DND-41 (cell line): ENCODE measurements at regions not wholly inside any gene's neighbourhood (a gene's known extent, or its start where the extent isn't known, plus 50 kb on each side); places are given as distances from the start of the nearest gene placed in this dataset.

Source experiments
- ATAC-seq: fragments of 200-7000 bp; cut with Tn5 transposase; 3 replicates; pipeline ENCODE4 v1.9.1; 2021; ENCODE audit warnings: low read depth; ENCODE audit not compliant: insufficient read depth
- DNase-seq: peaks from one replicate; pipeline ENCODE4 v3.0.0-alpha.2; 2020
- H2AFZ ChIP-seq: 2 replicates; pipeline ENCODE4 v1.6.0; 2012; ENCODE audit warnings: low read depth, low read length
- H3K27ac ChIP-seq: 2 replicates; pipeline ENCODE4 v1.5.1; 2012; ENCODE audit warnings: low read length, inconsistent platforms
- H3K27me3 ChIP-seq: fragments of 200-600 bp; sonication (generic); 2 replicates; pipeline ENCODE4 v1.6.0; 2012; ENCODE audit warnings: low read length, mild to moderate bottlenecking, inconsistent platforms; ENCODE audit not compliant: insufficient read depth, poor library complexity
- H3K36me3 ChIP-seq: 2 replicates; pipeline ENCODE4 v1.5.1; 2012; ENCODE audit warnings: low read length, inconsistent platforms; ENCODE audit not compliant: insufficient read depth
- H3K4me1 ChIP-seq: 2 replicates; pipeline ENCODE4 v1.5.1; 2012; ENCODE audit warnings: mild to moderate bottlenecking, low read length; ENCODE audit not compliant: insufficient read depth
- H3K4me2 ChIP-seq: 2 replicates; pipeline ENCODE4 v1.6.0; 2012; ENCODE audit warnings: mild to moderate bottlenecking, moderate library complexity, low read length, inconsistent platforms; ENCODE audit not compliant: insufficient read depth
- H3K4me3 ChIP-seq, 2 experiments: fragments of 200-600 bp in 1 of 2; shearing (Covaris generic) in 1 of 2; 2 replicates each; pipeline ENCODE4 v1.5.1; 2012 to 2016; ENCODE audit warnings: inconsistent platforms in 2 of 2, low read length in 2 of 2, mild to moderate bottlenecking in 2 of 2, low read depth in 1 of 2, moderate library complexity in 1 of 2
- H3K79me2 ChIP-seq: 2 replicates; pipeline ENCODE4 v1.6.0; 2012; ENCODE audit warnings: low read length, inconsistent platforms; ENCODE audit not compliant: insufficient read depth
- H3K9ac ChIP-seq: 2 replicates; pipeline ENCODE4 v1.6.0; 2012; ENCODE audit warnings: low read depth, mild to moderate bottlenecking, inconsistent platforms, low read length, moderate library complexity
- H3K9me3 ChIP-seq: 2 replicates; pipeline ENCODE4 v1.5.1; 2012; ENCODE audit warnings: low read length, moderate library complexity, mild to moderate bottlenecking, inconsistent platforms; ENCODE audit not compliant: insufficient read depth, severe bottlenecking
- H4K20me1 ChIP-seq: 2 replicates; pipeline ENCODE4 v1.6.0; 2012; ENCODE audit warnings: low read length; ENCODE audit not compliant: insufficient read depth
- CTCF ChIP-seq: IDR thresholded peaks from 2 replicates; pipeline ENCODE4 v1.5.1; 2012; ENCODE audit warnings: borderline replicate concordance, low read length, moderate library complexity, mild to moderate bottlenecking; ENCODE audit not compliant: poor library complexity, severe bottlenecking; ENCODE audit errors: extremely low read depth
- EZH2 ChIP-seq: IDR thresholded peaks from 3 replicates; pipeline ENCODE4 v1.6.1; 2012; ENCODE audit warnings: borderline replicate concordance, low read depth, mild to moderate bottlenecking, moderate library complexity, low read length, inconsistent platforms; ENCODE audit not compliant: severe bottlenecking

- H3K36me3 ChIP-seq: no peaks in the 10 kb centered on the region
- H3K27me3 ChIP-seq: no peaks in the 10 kb centered on the region
- H3K27ac ChIP-seq: peak overlapping the region; percentile 24; the same call in 1 of the 2 replicates
- H3K4me1 ChIP-seq: peaks cover 33% of the 10 kb centered on the region
- no peak overlapping the region for H3K9ac ChIP-seq
- DNase-seq: no peak
- peak overlapping the region; percentile 49; the same call in 1 of the 2 replicates for H3K4me2 ChIP-seq
- TF ChIP-seq CTCF: no peak
- TF ChIP-seq EZH2: no peak
- no peak overlapping the region for H3K4me3 ChIP-seq
- no peak overlapping the region for H2AFZ ChIP-seq
- ATAC-seq: no peak
- peaks cover 33% of the 10 kb centered on the region for H4K20me1 ChIP-seq
- no peaks in the 10 kb centered on the region for H3K9me3 ChIP-seq
- H3K79me2 ChIP-seq: no peaks in the 10 kb centered on the region
These were observed 93.8 kb upstream of the RUNX3 start for GRCh38 chr1:25023826-25024225.

- Histone ChIP-seq H3K4me3 (peak overlapping the region in 1 of 2 experiments; percentile 11; a peak in 1 of 4 replicates), H4K20me1 (peaks cover 33% of the 10 kb centered on the region), H3K9me3 (no peaks in the 10 kb centered on the region), H3K9ac (0 out of 2 replicates have a peak overlapping the region, but pooled peaks have one; percentile 0), H3K4me1 (peaks cover 33% of the 10 kb centered on the region), H3K79me2 (no peaks in the 10 kb centered on the region), H3K4me2 (peak overlapping the region; percentile 49), H2AFZ (no peak overlapping the region), H3K27ac (peak overlapping the region; percentile 71), H3K36me3 (no peaks in the 10 kb centered on the region), H3K27me3 (no peaks in the 10 kb centered on the region)
- TF ChIP-seq EZH2: no peak
- ATAC-seq: no peak
- DNase-seq: no peak
These were observed 93.1 kb upstream of the RUNX3 start for GRCh38 chr1:25023190-25023578.

GRCh38 chr1:25022361-25023189 lies 92.5 kb upstream of the RUNX3 start:
- peaks cover 33% of the 10 kb centered on the region for H4K20me1 ChIP-seq
- peak; percentile 84 for ATAC-seq
- H2AFZ ChIP-seq: no peak overlapping the region
- peak overlapping the region in 1 of 2 experiments; percentile 11; a peak in 1 of 4 replicates for H3K4me3 ChIP-seq
- H3K79me2 ChIP-seq: no peaks in the 10 kb centered on the region
- H3K9me3 ChIP-seq: no peaks in the 10 kb centered on the region
- DNase-seq: peak; percentile 93
- peak overlapping the region; percentile 49 for H3K4me2 ChIP-seq
- H3K36me3 ChIP-seq: no peaks in the 10 kb centered on the region
- peak overlapping the region; percentile 71 for H3K27ac ChIP-seq
- H3K9ac ChIP-seq: peak overlapping the region; percentile 18
- no peak for TF ChIP-seq EZH2
- TF ChIP-seq CTCF: no peak
- H3K4me1 ChIP-seq: peaks cover 33% of the 10 kb centered on the region
- H3K27me3 ChIP-seq: no peaks in the 10 kb centered on the region

GRCh38 chr1:25021591-25022215 lies 91.6 kb upstream of the RUNX3 start:
- ATAC-seq: no peak
- DNase-seq: peak; percentile 19
- H3K79me2 ChIP-seq: no peaks in the 10 kb centered on the region
- H2AFZ ChIP-seq: no peak overlapping the region
- H3K9ac ChIP-seq: no peak overlapping the region
- H3K27ac ChIP-seq: peak overlapping the region; percentile 43
- no peaks in the 10 kb centered on the region for H3K36me3 ChIP-seq
- no peak for TF ChIP-seq EZH2
- no peak for TF ChIP-seq CTCF
- peaks cover 33% of the 10 kb centered on the region for H3K4me1 ChIP-seq
- H3K9me3 ChIP-seq: no peaks in the 10 kb centered on the region
- no peak overlapping the region for H3K4me3 ChIP-seq
- peaks cover 33% of the 10 kb centered on the region for H4K20me1 ChIP-seq
- no peaks in the 10 kb centered on the region for H3K27me3 ChIP-seq
- no peak overlapping the region; the same call in 1 of the 2 replicates for H3K4me2 ChIP-seq
